HG03060 (cell line): ENCODE measurements at regions not wholly inside any gene's neighbourhood (a gene's known extent, or its start where the extent isn't known, plus 50 kb on each side); places are given as distances from the start of the nearest gene placed in this dataset.

ENCODE experiments used
- ATAC-seq: cut with Tn5 transposase; IDR thresholded peaks from one replicate; pipeline ENCODE4 v1.9.1; 2021; ENCODE audit warnings: low read depth, moderate number of reproducible peaks; ENCODE audit not compliant: unreplicated experiment

DNA sequence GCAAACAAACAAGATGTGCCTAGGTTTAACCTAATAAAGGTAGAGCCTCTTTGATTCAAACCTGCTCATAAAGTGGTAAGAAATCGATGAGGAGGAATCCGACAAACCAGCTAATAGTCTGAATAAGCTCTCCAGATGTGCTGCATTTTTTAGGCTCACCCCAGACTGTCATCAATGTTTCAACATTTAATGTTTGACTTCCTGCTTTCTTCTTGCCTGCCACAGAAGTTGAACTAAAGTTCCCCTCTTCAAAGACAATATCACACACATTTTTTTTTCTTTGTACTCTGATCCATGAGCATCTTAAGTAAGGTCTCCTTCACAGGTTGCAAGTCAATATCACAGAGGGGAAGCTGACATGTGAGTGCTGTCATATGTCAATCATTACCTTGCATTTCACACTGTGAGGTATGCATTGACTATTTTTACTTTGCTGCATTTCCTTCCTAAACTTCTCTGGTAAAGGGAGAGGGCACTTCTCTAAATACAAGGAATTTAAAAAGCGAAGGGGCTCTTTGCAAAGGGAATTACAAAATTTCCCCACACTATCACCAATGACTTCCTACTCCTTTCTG lies 172.3 kb upstream of the MCTP2 start:
- no peak for ATAC-seq

GRCh38 chr15:94057305-94057704 lies 174.1 kb upstream of the MCTP2 start:
- ATAC-seq = no peak

GRCh38 chr15:94056314-94056713 lies 175.0 kb upstream of the MCTP2 start:
- no peak for ATAC-seq

DNA sequence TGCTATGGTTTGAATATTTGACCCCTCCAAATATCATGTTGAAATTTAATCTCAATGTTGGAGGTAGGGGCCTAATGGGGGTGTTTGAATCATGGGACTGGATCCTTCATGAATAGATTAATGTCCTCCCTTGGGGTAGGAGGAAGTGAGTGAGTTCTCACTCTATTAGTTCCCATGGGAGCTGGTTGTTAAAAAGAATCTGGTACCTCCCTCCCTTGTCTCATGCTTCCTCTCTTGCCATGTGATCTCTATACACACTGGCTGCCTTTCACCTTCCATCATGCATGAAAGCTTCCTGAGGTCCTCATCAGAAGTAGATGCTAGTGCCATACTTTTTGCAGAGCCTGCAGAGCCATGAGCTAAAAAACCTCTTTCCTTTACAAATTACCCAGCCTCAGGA lies 177.7 kb upstream of the MCTP2 start:
- ATAC-seq = no peak

GRCh38 chr15:94052711-94053110 lies 178.7 kb upstream of the MCTP2 start:
- no peak for ATAC-seq

DNA sequence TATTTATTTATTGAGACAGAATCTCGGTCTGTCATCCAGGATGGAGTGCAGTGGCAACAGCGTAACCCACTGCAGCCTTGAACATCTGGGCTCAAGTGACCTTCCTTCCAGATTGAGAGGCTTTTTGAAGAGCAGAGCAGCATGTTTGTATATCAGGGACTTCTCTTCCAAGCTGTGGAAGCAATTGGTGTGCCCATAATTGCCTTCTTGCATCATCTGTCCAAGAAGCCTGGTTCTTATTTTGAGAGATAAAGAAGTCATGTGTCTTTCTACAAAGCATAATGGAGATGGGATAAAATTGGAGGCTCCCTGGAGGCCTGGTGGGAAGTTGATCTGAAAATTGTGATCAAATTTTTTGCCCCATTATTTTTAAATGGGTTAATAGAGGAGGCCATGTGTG lies 183.8 kb upstream of the MCTP2 start:
- ATAC-seq = no peak

DNA sequence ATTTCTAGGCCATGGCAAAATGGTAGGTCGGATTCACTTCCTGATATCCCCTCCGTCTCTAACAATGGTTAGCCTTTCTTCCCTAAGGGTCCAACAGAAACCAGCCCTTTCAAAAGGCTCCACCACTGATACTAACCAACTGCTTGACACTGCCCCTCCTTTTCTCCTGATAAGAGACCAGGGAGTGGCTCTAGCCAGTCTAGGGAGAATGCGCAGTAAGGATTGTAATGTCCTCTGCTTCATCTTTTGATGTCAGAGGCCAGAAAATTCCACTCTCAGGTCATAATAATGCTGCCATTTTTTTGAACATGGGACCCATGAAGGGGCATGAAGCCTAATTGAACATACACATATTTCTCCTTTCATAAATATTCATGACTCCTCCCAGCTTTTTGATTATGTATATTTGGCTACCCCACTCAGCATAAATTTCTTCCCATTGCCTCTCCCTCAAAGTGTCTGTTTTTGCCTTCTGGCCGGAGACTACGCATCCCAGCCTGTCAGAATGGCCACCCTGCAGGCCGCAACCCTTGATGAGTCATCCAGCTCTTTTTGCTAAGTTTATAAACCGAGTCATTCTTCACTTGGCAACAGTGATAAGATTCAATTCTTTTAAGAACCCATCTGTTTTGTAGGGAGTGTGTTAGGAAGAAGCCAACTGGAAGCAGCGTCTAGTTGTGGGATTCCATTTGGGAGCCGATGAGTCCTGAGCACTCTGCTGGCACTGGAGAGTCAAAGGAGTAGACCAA lies 189.0 kb upstream of the MCTP2 start:
- no peak for ATAC-seq

- ATAC-seq = no peak
Measured at GRCh38 chr15:94041746-94042145, 189.6 kb upstream of the MCTP2 start.

GRCh38 chr15:94040541-94041248 lies 190.7 kb upstream of the MCTP2 start:
- no peak for ATAC-seq

- no peak for ATAC-seq
Measured at GRCh38 chr15:94036156-94036555, 195.2 kb upstream of the MCTP2 start.

DNA sequence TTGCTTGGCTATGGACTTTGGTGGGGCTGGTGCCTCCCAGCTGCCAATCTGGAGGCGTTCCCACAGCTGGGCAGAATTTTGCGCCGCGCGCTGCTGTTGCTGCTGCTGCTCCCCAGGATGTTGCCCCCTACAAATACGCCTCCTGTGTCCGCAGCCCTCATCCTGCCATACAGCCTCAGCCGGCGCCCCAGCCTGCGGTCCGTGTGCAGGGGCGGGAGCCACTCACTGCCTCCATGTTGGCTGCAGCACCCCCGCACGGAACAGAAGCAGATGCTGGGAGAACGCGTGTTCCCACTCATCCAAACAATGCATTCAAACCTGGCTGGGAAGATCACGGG lies 197.7 kb upstream of the MCTP2 start:
- no peak for ATAC-seq

DNA sequence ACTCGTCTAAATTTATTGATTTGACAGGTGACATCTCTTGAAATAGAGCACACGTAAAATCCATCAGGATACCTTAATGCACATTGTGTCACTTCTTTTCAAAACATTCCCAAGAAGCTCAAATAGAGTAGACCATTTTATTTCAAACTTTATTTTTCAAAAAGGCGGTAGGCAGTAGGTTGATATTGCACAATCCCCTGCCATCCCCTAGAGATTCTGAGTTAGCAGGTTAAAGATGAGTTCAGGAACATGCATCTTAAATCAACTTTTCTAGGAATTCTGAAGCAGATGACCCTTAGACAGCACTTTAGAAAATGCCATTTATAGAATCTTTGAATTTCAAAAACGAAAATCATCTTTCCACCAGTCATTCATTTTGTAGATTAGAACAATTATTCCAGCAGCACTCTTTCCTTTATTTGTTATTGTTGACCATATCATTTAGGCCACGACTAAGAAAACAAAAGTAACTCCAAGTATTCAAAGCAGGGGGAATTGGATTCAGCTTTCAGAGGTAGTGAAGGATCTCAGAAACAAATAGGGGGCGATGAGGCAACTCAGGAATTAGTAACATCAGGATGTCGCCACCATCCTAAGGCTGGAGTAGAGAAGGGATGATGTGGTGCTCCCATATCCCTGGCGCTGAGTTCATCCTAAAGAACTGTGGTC lies 198.2 kb upstream of the MCTP2 start:
- ATAC-seq = no peak

DNA sequence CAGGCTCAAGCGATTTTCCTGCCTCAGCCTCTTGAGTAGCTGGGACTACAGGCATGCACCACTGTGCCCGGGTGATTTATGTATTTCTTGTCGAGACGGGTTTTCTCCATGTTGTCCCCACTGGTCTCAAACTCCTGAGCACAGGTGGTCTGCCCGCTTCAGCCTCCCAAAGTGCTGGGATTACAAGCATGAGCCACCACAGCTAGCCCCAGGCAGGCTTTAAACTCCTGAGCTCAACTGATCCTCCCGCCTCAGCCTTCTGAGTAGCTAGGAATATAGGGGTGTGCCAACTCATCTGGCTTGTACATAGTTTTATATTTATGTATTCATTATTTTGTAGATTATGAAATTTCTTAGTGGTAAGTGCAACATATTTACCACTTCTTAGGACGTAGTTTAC lies 198.8 kb upstream of the MCTP2 start:
- ATAC-seq = no peak

- no peak for ATAC-seq
Measured at GRCh38 chr15:94031072-94031471, 200.3 kb upstream of the MCTP2 start.

- no peak for ATAC-seq
Measured at GRCh38 chr15:94029495-94029894, 201.9 kb upstream of the MCTP2 start.

- ATAC-seq = no peak
Measured at GRCh38 chr15:94028809-94029208, 202.6 kb upstream of the MCTP2 start.

DNA sequence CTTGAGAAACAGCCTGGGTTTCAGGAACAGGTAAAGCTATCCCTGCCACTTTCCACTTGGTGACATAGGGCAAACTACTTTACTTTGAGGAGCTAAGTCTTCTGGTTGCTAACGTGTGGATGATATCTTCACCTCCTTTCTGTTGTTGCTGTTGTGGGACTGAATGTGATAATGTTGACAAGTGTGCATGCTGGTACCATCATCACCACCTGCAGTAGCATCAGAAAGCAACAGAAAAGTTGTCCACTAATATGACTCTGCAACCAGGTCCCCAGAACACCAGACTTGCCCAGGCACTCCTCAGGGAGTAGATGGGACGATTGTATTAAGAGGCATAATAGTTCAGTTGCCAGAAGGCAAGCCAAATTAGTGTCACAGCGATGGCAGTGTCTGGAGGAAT lies 203.2 kb upstream of the MCTP2 start:
- ATAC-seq = no peak

GRCh38 chr15:94027581-94027980 lies 203.8 kb upstream of the MCTP2 start:
- no peak for ATAC-seq

GRCh38 chr15:94026458-94027304 lies 204.7 kb upstream of the MCTP2 start:
- no peak for ATAC-seq

- ATAC-seq = no peak
Measured at GRCh38 chr15:94023531-94023930, 207.8 kb upstream of the MCTP2 start.
